ENCODE measurements at regions not wholly inside any gene's neighbourhood (a gene's known extent, or its start where the extent isn't known, plus 50 kb on each side); places are given as distances from the start of the nearest gene placed in this dataset.

- DNase-seq: no peak
- Histone ChIP-seq H3K4me1 (ENCODE audit: control insufficient read depth in 2 of 2, insufficient read depth in 2 of 2, low read length in 2 of 2) (no peaks in the 10 kb centered on the region), H3K9ac (ENCODE audit: low read length) (no peak overlapping the region), H3K36me3 (replicated peaks in 1 of 2; ENCODE audit: control extremely low read depth in 1 of 2, control insufficient read depth in 1 of 2, extremely low read depth in 1 of 2, insufficient read depth in 2 of 2, low read length in 1 of 2) (no peaks in the 10 kb centered on the region), H3K27ac (ENCODE audit: low read length in 2 of 2) (no peak overlapping the region), H3K4me2 (replicated peaks; ENCODE audit: low read depth, low read length, poor library complexity, severe bottlenecking) (no peak overlapping the region), H3K27me3 (replicated peaks in 1 of 4; ENCODE audit: control extremely low read depth in 1 of 4, control insufficient read depth in 3 of 4, insufficient read depth in 4 of 4, low read length in 3 of 4) (no peaks in the 10 kb centered on the region), H3K79me2 (ENCODE audit: control insufficient read depth, insufficient read depth, low read length) (no peaks in the 10 kb centered on the region), H2AFZ (ENCODE audit: insufficient read depth, low read depth, low read length, poor library complexity, severe bottlenecking) (no peak overlapping the region), H3K9me3 (ENCODE audit: control extremely low read depth in 1 of 3, control insufficient read depth in 2 of 3, insufficient read depth in 1 of 3, low read length in 2 of 3) (no peaks in the 10 kb centered on the region), H4K20me1 (ENCODE audit: control insufficient read depth, insufficient read depth, low read length, poor library complexity, severe bottlenecking) (no peaks in the 10 kb centered on the region), H3K4me3 (ENCODE audit: control extremely low read depth in 1 of 5, extremely low read depth in 1 of 5, insufficient read depth in 1 of 5, low read depth in 2 of 5, low read length in 4 of 5) (no peak overlapping the region)
- H3K4me3 Mint-ChIP-seq: no peak overlapping the region
- H3K4me1 Mint-ChIP-seq: no peaks in the 10 kb centered on the region
- intact Hi-C loops (cut with micrococcal nuclease): no loop called here
- ChIA-PET POLR2A (no interaction called here), CTCF (no interaction called here)
- no peak overlapping the region for H3K27ac Mint-ChIP-seq
- TF ChIP-seq EZH2 (IDR thresholded peaks at IDR 0.05; ENCODE audit: borderline replicate concordance, insufficient read depth, low read depth, low read length, poor library complexity, severe bottlenecking): no peak
- no peak for TF ChIP-seq CTCF (IDR thresholded peaks at IDR 0.05)
- no CpG with 5 or more reads among the region's 3 CpGs for WGBS (ENCODE audit: insufficient coverage)
- H3K27me3 Mint-ChIP-seq: no peaks in the 10 kb centered on the region
- no peaks in the 10 kb centered on the region for H3K9me3 Mint-ChIP-seq (ENCODE audit: insufficient read depth)
- no peak for ATAC-seq (ENCODE audit: low read depth)
Observed at GRCh38 chr11:91158891-91159537, 936.2 kb upstream of the CHORDC1 start.

DNA sequence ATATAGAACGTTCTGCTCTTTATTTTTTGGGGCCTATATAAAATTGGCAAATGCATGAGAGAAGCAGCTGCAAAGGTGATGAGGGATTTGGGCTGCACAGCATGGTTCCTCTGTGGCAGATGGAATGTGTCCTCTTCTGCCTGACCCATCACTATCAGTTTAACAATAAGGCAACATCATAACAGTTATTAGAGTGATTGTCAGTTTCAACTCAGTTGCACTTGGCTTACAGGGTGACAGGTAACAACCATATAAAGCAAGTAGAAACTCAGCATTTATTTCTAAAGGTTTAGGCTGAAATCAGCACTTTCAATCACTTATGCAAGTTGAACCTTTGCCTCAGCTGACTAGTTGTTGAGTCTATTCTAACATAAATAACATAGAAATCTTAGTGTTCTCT is 935.4 kb upstream of the CHORDC1 start:
- Histone ChIP-seq H3K4me2 (replicated peaks; ENCODE audit: low read depth, low read length, poor library complexity, severe bottlenecking) (no peak overlapping the region), H2AFZ (ENCODE audit: insufficient read depth, low read depth, low read length, poor library complexity, severe bottlenecking) (no peak overlapping the region), H3K9ac (ENCODE audit: low read length) (no peak overlapping the region), H3K27ac (ENCODE audit: low read length in 2 of 2) (no peak overlapping the region), H3K36me3 (replicated peaks in 1 of 2; ENCODE audit: control extremely low read depth in 1 of 2, control insufficient read depth in 1 of 2, extremely low read depth in 1 of 2, insufficient read depth in 2 of 2, low read length in 1 of 2) (no peaks in the 10 kb centered on the region), H3K9me3 (ENCODE audit: control extremely low read depth in 1 of 3, control insufficient read depth in 2 of 3, insufficient read depth in 1 of 3, low read length in 2 of 3) (no peaks in the 10 kb centered on the region), H3K4me1 (ENCODE audit: control insufficient read depth in 2 of 2, insufficient read depth in 2 of 2, low read length in 2 of 2) (no peaks in the 10 kb centered on the region), H3K27me3 (replicated peaks in 1 of 4; ENCODE audit: control extremely low read depth in 1 of 4, control insufficient read depth in 3 of 4, insufficient read depth in 4 of 4, low read length in 3 of 4) (no peaks in the 10 kb centered on the region), H4K20me1 (ENCODE audit: control insufficient read depth, insufficient read depth, low read length, poor library complexity, severe bottlenecking) (no peaks in the 10 kb centered on the region), H3K79me2 (ENCODE audit: control insufficient read depth, insufficient read depth, low read length) (no peaks in the 10 kb centered on the region), H3K4me3 (ENCODE audit: control extremely low read depth in 1 of 5, extremely low read depth in 1 of 5, insufficient read depth in 1 of 5, low read depth in 2 of 5, low read length in 4 of 5) (no peak overlapping the region)
- intact Hi-C loops (cut with micrococcal nuclease): no loop called here
- no peak overlapping the region for H3K27ac Mint-ChIP-seq
- no peaks in the 10 kb centered on the region for H3K4me1 Mint-ChIP-seq
- no peaks in the 10 kb centered on the region for H3K9me3 Mint-ChIP-seq (ENCODE audit: insufficient read depth)
- no peak for TF ChIP-seq EZH2 (IDR thresholded peaks at IDR 0.05; ENCODE audit: borderline replicate concordance, insufficient read depth, low read depth, low read length, poor library complexity, severe bottlenecking)
- no peak for TF ChIP-seq CTCF (IDR thresholded peaks at IDR 0.05)
- POLR2A ChIA-PET: no interaction called here
- DNase-seq (no peak), ATAC-seq (ENCODE audit: low read depth) (no peak)
- WGBS (ENCODE audit: insufficient coverage): 80% methylated on average over 1 of the region's 1 CpG
- CTCF ChIA-PET: no interaction called here
- H3K4me3 Mint-ChIP-seq: no peak overlapping the region
- no peaks in the 10 kb centered on the region for H3K27me3 Mint-ChIP-seq
